ENCODE measurements at regions not wholly inside any gene's neighbourhood (a gene's known extent, or its start where the extent isn't known, plus 50 kb on each side); places are given as distances from the start of the nearest gene placed in this dataset.

DNA sequence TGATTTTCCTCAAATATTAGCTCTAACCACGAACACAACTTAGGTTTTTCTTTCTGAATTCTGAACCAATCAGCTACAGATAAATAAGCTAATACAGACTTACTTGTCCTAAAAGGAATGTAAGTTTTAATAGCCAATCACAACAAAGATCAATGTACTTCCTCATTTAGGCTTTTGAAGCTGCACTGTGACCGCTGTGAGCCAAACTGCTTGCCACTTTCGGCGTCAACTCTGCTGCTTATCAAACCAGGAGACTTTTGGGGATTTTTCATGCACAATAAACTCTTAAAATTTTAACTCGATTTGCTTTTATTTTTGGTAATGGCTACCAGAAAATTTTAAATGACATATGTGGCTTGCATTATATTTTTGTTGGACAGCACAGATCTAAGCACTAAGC is 92.5 kb downstream of the TMPRSS5 start:
- no peaks in the 10 kb centered on the region for H3K27me3 Mint-ChIP-seq (ENCODE audit: insufficient read depth, unreplicated experiment)
- intact Hi-C loops (cut with micrococcal nuclease): no loop called here
- H3K4me3 Mint-ChIP-seq (ENCODE audit: unreplicated experiment): no peak overlapping the region
- no peaks in the 10 kb centered on the region for H3K4me1 Mint-ChIP-seq (ENCODE audit: insufficient read depth, unreplicated experiment)
- DNase-seq (ENCODE audit: unreplicated experiment): no peak
- ChIA-PET CTCF (interaction anchor here (0.5 to 1.1 kb wide), 3 partner anchors 15 to 307 kb away, joined by 3 to 6 read pairs (median 4); no protein-coding TSS in a partner anchor), POLR2A (no interaction called here)
- no TSS peak for BruUV-seq (replicated peaks)
- TF ChIP-seq, protein P1, sequence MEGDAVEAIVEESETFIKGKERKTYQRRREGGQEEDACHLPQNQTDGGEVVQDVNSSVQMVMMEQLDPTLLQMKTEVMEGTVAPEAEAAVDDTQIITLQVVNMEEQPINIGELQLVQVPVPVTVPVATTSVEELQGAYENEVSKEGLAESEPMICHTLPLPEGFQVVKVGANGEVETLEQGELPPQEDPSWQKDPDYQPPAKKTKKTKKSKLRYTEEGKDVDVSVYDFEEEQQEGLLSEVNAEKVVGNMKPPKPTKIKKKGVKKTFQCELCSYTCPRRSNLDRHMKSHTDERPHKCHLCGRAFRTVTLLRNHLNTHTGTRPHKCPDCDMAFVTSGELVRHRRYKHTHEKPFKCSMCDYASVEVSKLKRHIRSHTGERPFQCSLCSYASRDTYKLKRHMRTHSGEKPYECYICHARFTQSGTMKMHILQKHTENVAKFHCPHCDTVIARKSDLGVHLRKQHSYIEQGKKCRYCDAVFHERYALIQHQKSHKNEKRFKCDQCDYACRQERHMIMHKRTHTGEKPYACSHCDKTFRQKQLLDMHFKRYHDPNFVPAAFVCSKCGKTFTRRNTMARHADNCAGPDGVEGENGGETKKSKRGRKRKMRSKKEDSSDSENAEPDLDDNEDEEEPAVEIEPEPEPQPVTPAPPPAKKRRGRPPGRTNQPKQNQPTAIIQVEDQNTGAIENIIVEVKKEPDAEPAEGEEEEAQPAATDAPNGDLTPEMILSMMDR (IDR thresholded peaks at IDR 0.05; ENCODE audit: unreplicated experiment): no peak
- peaks cover 6% of the 10 kb centered on the region for H3K36me3 Mint-ChIP-seq (ENCODE audit: insufficient read depth, unreplicated experiment)
- H3K9me3 Mint-ChIP-seq (ENCODE audit: unreplicated experiment): no peaks in the 10 kb centered on the region
- no peak overlapping the region for H3K27ac Mint-ChIP-seq (ENCODE audit: low read depth, unreplicated experiment)

DNA sequence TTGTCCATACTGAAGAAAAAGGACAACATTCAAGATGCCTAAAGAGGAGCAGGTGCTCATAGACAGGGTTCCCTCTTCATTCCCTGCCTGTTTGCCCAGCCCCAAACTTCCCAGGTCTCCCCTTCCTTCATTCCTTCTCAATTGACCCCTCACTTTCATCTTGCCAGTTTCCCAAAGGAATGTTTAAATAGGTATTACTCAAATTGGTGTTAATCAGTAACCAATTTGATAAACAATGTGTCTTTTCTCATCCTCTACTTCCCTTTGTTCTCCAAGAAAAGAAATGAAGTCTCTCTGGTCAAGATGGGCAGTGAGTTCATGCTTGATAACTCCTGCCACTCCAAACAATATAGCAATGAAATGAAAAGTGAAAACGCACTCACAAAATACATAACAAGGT is 101.9 kb downstream of the TMPRSS5 start:
- no peaks in the 10 kb centered on the region for H3K36me3 Mint-ChIP-seq (ENCODE audit: insufficient read depth, unreplicated experiment)
- H3K4me1 Mint-ChIP-seq (ENCODE audit: insufficient read depth, unreplicated experiment): no peaks in the 10 kb centered on the region
- peaks cover 16% of the 10 kb centered on the region for H3K9me3 Mint-ChIP-seq (ENCODE audit: unreplicated experiment)
- DNase-seq (ENCODE audit: unreplicated experiment): no peak
- H3K4me3 Mint-ChIP-seq (ENCODE audit: unreplicated experiment): no peak overlapping the region
- intact Hi-C loops (cut with micrococcal nuclease): no loop called here
- BruUV-seq (replicated peaks): no TSS peak
- ChIA-PET POLR2A (no interaction called here), CTCF (interaction anchor here (1.4 kb wide), 1 partner anchor 19 kb away, joined by 3 read pairs; no protein-coding TSS in a partner anchor)
- no peak overlapping the region for H3K27ac Mint-ChIP-seq (ENCODE audit: low read depth, unreplicated experiment)
- peaks cover 45% of the 10 kb centered on the region for H3K27me3 Mint-ChIP-seq (ENCODE audit: insufficient read depth, unreplicated experiment)
- TF ChIP-seq, protein P1 (IDR thresholded peaks at IDR 0.05; ENCODE audit: unreplicated experiment): no peak

GRCh38 chr11:113603277-113604059 is 102.6 kb downstream of the TMPRSS5 start:
- Mint-ChIP-seq H3K4me3 (ENCODE audit: unreplicated experiment) (no peak overlapping the region), H3K4me1 (ENCODE audit: insufficient read depth, unreplicated experiment) (no peaks in the 10 kb centered on the region), H3K9me3 (ENCODE audit: unreplicated experiment) (peaks cover 16% of the 10 kb centered on the region), H3K36me3 (ENCODE audit: insufficient read depth, unreplicated experiment) (no peaks in the 10 kb centered on the region), H3K27me3 (ENCODE audit: insufficient read depth, unreplicated experiment) (peaks cover 52% of the 10 kb centered on the region), H3K27ac (ENCODE audit: low read depth, unreplicated experiment) (no peak overlapping the region)
- intact Hi-C loops (cut with micrococcal nuclease): no loop called here
- TF ChIP-seq, protein P1 (IDR thresholded peaks at IDR 0.05; ENCODE audit: unreplicated experiment): no peak
- POLR2A ChIA-PET: no interaction called here
- DNase-seq (ENCODE audit: unreplicated experiment): no peak
- CTCF ChIA-PET: interaction anchor here (0.7 to 1.4 kb wide), 3 partner anchors 19 to 73 kb away, joined by 3 read pairs; no protein-coding TSS in a partner anchor
- BruUV-seq (replicated peaks): no TSS peak

DNA sequence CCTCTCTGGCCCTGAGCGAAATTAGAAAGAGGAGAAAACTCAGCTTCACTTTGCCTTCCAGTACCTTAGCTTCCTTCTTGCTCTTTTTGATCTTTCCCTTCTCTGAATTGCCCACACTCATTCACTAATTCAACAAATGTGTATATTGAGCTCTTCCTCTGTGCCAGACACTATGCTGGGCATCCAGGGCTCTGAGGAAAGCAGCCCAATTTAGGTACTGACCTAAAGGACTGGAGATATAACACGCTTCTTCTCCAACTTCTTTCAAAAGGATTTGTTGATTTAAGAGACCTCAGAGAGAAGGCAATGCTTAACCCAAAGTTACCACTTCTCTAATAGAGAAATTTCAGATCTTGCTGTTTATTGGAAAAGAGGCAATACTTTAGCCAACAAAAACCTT is 103.6 kb downstream of the TMPRSS5 start:
- H3K36me3 Mint-ChIP-seq (ENCODE audit: insufficient read depth, unreplicated experiment): no peaks in the 10 kb centered on the region
- no TSS peak for BruUV-seq (replicated peaks)

More for the DNA sequence above, 103.6 kb downstream of the TMPRSS5 start:
- CTCF ChIA-PET: interaction anchor here (0.6 to 1.4 kb wide), 4 partner anchors 20 to 693 kb away, joined by 3 read pairs; partner anchors contain the start of gene NNMT
- TF ChIP-seq, protein P1 (IDR thresholded peaks at IDR 0.05; ENCODE audit: unreplicated experiment): no peak
- Mint-ChIP-seq H3K4me3 (ENCODE audit: unreplicated experiment) (no peak overlapping the region), H3K27ac (ENCODE audit: low read depth, unreplicated experiment) (no peak overlapping the region), H3K9me3 (ENCODE audit: unreplicated experiment) (peaks cover 16% of the 10 kb centered on the region), H3K27me3 (ENCODE audit: insufficient read depth, unreplicated experiment) (peaks cover 62% of the 10 kb centered on the region), H3K4me1 (ENCODE audit: insufficient read depth, unreplicated experiment) (no peaks in the 10 kb centered on the region)
- POLR2A ChIA-PET: no interaction called here
- no peak for DNase-seq (ENCODE audit: unreplicated experiment)
- intact Hi-C loops (cut with micrococcal nuclease): no loop called here
